Mesenchymal stem cell (in vitro differentiated cells and primary cell): ENCODE measurements at regions not wholly inside any gene's neighbourhood (a gene's known extent, or its start where the extent isn't known, plus 50 kb on each side); places are given as distances from the start of the nearest gene placed in this dataset.

ENCODE experiments used
- DNase-seq: peaks from one replicate; pipeline ENCODE4 v3.0.0-alpha.2; 2013
- H2AFZ ChIP-seq: one replicate; pipeline ENCODE4 v1.6.1; 2013; ENCODE audit warnings: low read depth, mild to moderate bottlenecking, control low read depth, inconsistent platforms, low read length, moderate library complexity
- H2AK5ac ChIP-seq: 2 replicates; pipeline ENCODE4 v1.6.1; 2013; ENCODE audit warnings: low read length, moderate library complexity, mild to moderate bottlenecking, inconsistent platforms; ENCODE audit not compliant: severe bottlenecking
- H2BK120ac ChIP-seq: one replicate; pipeline ENCODE4 v1.6.1; 2013; ENCODE audit warnings: low read depth, mild to moderate bottlenecking, inconsistent platforms, low read length, moderate library complexity
- H2BK12ac ChIP-seq, 2 experiments: one replicate each; pipeline ENCODE4 v1.6.1; 2013; ENCODE audit warnings: inconsistent platforms in 2 of 2, low read length in 2 of 2, mild to moderate bottlenecking in 2 of 2, moderate library complexity in 2 of 2, control low read depth in 1 of 2
- H2BK15ac ChIP-seq: one replicate; pipeline ENCODE4 v1.6.1; 2013; ENCODE audit warnings: mild to moderate bottlenecking, low read depth, inconsistent platforms; ENCODE audit not compliant: poor library complexity, severe bottlenecking
- H2BK5ac ChIP-seq: 2 replicates; pipeline ENCODE4 v1.6.1; 2013; ENCODE audit warnings: low read depth, mild to moderate bottlenecking, low read length, control low read depth, inconsistent platforms; ENCODE audit not compliant: poor library complexity, severe bottlenecking
- H3K14ac ChIP-seq, 2 experiments: one replicate each; pipeline ENCODE4 v1.6.1; 2013; ENCODE audit warnings: inconsistent platforms in 2 of 2, low read length in 2 of 2, control low read depth in 1 of 2, mild to moderate bottlenecking in 1 of 2, moderate library complexity in 1 of 2
- H3K18ac ChIP-seq, 2 experiments: one replicate each; pipeline ENCODE4 v1.6.1; 2013; ENCODE audit warnings: inconsistent platforms in 2 of 2, low read length in 2 of 2, control low read depth in 1 of 2, low read depth in 1 of 2, mild to moderate bottlenecking in 1 of 2
- H3K23ac ChIP-seq, 2 experiments: one replicate each; pipeline ENCODE4 v1.6.1; 2013; ENCODE audit warnings: inconsistent platforms in 2 of 2, low read length in 2 of 2, mild to moderate bottlenecking in 2 of 2, moderate library complexity in 2 of 2, control low read depth in 1 of 2
- H3K27ac ChIP-seq: 2 replicates; pipeline ENCODE4 v1.5.1; 2013; ENCODE audit warnings: mild to moderate bottlenecking, moderate library complexity, low read length, control low read depth, inconsistent platforms; ENCODE audit not compliant: poor library complexity, severe bottlenecking
- H3K27me3 ChIP-seq, 2 experiments: 2 replicates each; pipeline versions ENCODE4 v1.6.1 to v1.7.0; 2013; ENCODE audit warnings: low read length in 2 of 2, mild to moderate bottlenecking in 2 of 2, moderate library complexity in 2 of 2, control low read depth in 1 of 2, inconsistent platforms in 1 of 2; ENCODE audit not compliant: control insufficient read depth in 1 of 2, insufficient read depth in 1 of 2
- H3K36me3 ChIP-seq, 2 experiments: 2 replicates each; pipeline versions ENCODE4 v1.6.1 to v1.7.0; 2013; ENCODE audit warnings: low read length in 2 of 2, control low read depth in 1 of 2, inconsistent platforms in 1 of 2, low read depth in 1 of 2, mild to moderate bottlenecking in 1 of 2; ENCODE audit not compliant: insufficient read depth in 2 of 2, control insufficient read depth in 1 of 2
- H3K4ac ChIP-seq, 2 experiments: one replicate each; pipeline ENCODE4 v1.6.1; 2013; ENCODE audit warnings: inconsistent platforms in 2 of 2, low read length in 2 of 2, mild to moderate bottlenecking in 2 of 2, moderate library complexity in 2 of 2, control low read depth in 1 of 2, low read depth in 1 of 2
- H3K4me1 ChIP-seq: 2 replicates; pipeline ENCODE4 v1.6.1; 2013; ENCODE audit warnings: low read depth, low read length, control low read depth; ENCODE audit not compliant: control insufficient read depth, insufficient read depth
- H3K4me2 ChIP-seq: 2 replicates; pipeline ENCODE4 v1.6.1; 2013; ENCODE audit warnings: low read length, mild to moderate bottlenecking, inconsistent platforms; ENCODE audit not compliant: poor library complexity, severe bottlenecking
- H3K4me3 ChIP-seq, 2 experiments: 2 replicates each; pipeline versions ENCODE4 v1.5.1 to v1.7.0; 2013; ENCODE audit warnings: low read length in 2 of 2, mild to moderate bottlenecking in 2 of 2, control low read depth in 1 of 2, low read depth in 1 of 2; ENCODE audit not compliant: insufficient read depth in 1 of 2
- H3K79me1 ChIP-seq: replicated peaks from 2 replicates; pipeline ENCODE4 v1.6.1; 2013; ENCODE audit warnings: mild to moderate bottlenecking, control low read depth, low read length, inconsistent platforms; ENCODE audit not compliant: poor library complexity, severe bottlenecking
- H3K9ac ChIP-seq: 2 replicates; pipeline ENCODE4 v1.7.0; 2013; ENCODE audit warnings: mild to moderate bottlenecking, low read length, moderate library complexity
- H3K9me3 ChIP-seq: 2 replicates; pipeline ENCODE4 v1.7.0; 2013; ENCODE audit warnings: mild to moderate bottlenecking, low read length; ENCODE audit not compliant: control insufficient read depth
- H4K8ac ChIP-seq: one replicate; pipeline ENCODE4 v1.6.1; 2013; ENCODE audit warnings: inconsistent platforms, mild to moderate bottlenecking, low read length, moderate library complexity
- H4K91ac ChIP-seq: one replicate; pipeline ENCODE4 v1.6.1; 2013; ENCODE audit warnings: mild to moderate bottlenecking, low read length, inconsistent platforms
- WGBS: methylation state at CpG from one replicate; pipeline ENCODE4 v1.1.7; 2013; ENCODE audit warnings: mixed read lengths; 5-methylcytosine and 5-hydroxymethylcytosine counted together

DNA sequence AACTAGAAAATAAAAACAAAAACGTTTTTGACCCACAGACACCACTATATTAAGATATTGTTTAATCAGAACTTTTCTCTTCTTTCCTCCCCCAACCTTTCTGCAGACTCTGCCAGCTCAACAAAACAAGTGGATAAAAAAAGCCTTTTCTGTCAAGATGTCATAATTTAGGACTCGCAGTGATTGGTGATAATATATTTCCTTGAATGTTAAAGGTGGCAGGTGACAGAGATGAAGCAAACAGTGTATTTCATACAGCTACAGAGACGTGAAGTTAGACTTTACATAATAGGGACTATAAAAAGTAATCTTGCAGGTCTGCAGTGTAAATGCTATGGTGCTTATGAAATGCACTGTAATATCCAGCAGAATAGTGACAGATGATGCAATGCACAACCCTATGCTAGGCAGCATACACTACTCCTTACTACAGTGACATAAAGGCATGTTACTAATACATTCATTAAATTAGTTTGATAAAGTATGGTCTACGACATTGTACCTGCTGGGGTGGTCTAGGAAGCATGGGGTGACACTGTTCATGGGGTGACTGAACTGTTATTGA, 326.7 kb upstream of the GRAMD2B start:
- 75% methylated on average over 4 of the region's 4 CpGs for WGBS
- H2AFZ ChIP-seq: no peak overlapping the region
- no peaks in the 10 kb centered on the region for H3K36me3 ChIP-seq
- no peak overlapping the region for H2BK5ac ChIP-seq
- H3K4me3 ChIP-seq: no peak overlapping the region
- no peaks in the 10 kb centered on the region for H3K27me3 ChIP-seq
- no peak overlapping the region for H3K9ac ChIP-seq
- H3K79me1 ChIP-seq: no peaks in the 10 kb centered on the region
- H3K4ac ChIP-seq: no peak overlapping the region
- H3K27ac ChIP-seq: no peak overlapping the region
- H2AK5ac ChIP-seq: no peak overlapping the region
- no peak for DNase-seq
- H3K4me1 ChIP-seq: no peaks in the 10 kb centered on the region
- H2BK12ac ChIP-seq: no peak overlapping the region
- no peak overlapping the region for H2BK15ac ChIP-seq
- no peak overlapping the region for H3K14ac ChIP-seq
- no peak overlapping the region for H3K23ac ChIP-seq
- no peak overlapping the region for H4K8ac ChIP-seq
- no peak overlapping the region for H4K91ac ChIP-seq
- H2BK120ac ChIP-seq: no peak overlapping the region
- no peaks in the 10 kb centered on the region for H3K9me3 ChIP-seq
- H3K18ac ChIP-seq: no peak overlapping the region
- H3K4me2 ChIP-seq: no peak overlapping the region

GRCh38 chr5:126097876-126098275, 325.3 kb upstream of the GRAMD2B start:
- WGBS: no CpG with 5 or more reads among the region's 1 CpG
- Histone ChIP-seq H4K8ac (no peak overlapping the region), H4K91ac (no peak overlapping the region), H3K9ac (peak overlapping the region; percentile 52), H3K27me3 (no peaks in the 10 kb centered on the region), H3K14ac (no peak overlapping the region), H3K36me3 (no peaks in the 10 kb centered on the region), H2AK5ac (no peak overlapping the region), H2BK120ac (no peak overlapping the region), H3K27ac (no peak overlapping the region), H3K23ac (no peak overlapping the region), H3K4ac (no peak overlapping the region), H3K9me3 (no peaks in the 10 kb centered on the region), H3K4me3 (no peak overlapping the region), H2BK12ac (no peak overlapping the region), H2BK5ac (no peak overlapping the region), H2BK15ac (no peak overlapping the region), H3K4me1 (no peaks in the 10 kb centered on the region), H3K79me1 (no peaks in the 10 kb centered on the region), H2AFZ (no peak overlapping the region), H3K18ac (no peak overlapping the region), H3K4me2 (no peak overlapping the region)
- no peak for DNase-seq

DNA sequence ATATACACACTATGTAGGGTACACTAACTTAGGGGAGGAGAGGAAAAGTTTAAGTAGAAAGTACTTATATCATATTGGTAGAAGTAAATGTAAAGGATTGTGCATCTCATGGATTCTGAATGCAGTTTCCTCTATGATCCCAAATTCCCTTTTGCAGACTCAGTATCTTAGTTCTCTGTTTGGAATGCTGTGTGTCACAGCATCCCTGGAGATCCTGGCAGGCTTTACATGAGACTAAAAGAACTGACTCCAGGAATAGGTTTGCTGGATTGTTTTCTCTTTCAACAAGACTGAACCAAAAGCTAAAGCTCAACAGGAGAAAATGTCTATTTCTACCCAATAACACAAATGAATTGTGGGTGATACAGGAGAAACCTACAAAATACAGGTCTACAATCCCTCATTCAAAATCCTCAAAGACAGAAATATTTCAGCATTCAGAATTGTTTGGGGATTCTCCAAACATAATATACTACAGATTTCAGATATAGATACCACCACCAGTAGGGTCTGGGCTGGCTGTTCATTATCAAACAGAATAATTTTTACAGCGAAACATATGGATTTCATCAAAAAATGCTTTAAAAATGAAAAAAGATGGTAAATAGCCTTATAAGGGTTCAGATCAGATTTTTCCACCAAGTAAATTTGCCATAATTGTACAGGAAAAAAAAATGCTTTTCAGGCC, 324.7 kb upstream of the GRAMD2B start:
- Histone ChIP-seq H4K8ac (no peak overlapping the region), H3K9ac (peak overlapping the region; percentile 52), H2AFZ (no peak overlapping the region), H4K91ac (no peak overlapping the region), H2BK120ac (no peak overlapping the region), H3K23ac (no peak overlapping the region), H3K4me3 (no peak overlapping the region), H3K27ac (no peak overlapping the region), H3K79me1 (no peaks in the 10 kb centered on the region), H3K14ac (no peak overlapping the region), H3K36me3 (no peaks in the 10 kb centered on the region), H3K27me3 (no peaks in the 10 kb centered on the region), H3K9me3 (no peaks in the 10 kb centered on the region), H2BK15ac (no peak overlapping the region), H2BK12ac (no peak overlapping the region), H3K18ac (no peak overlapping the region), H3K4ac (no peak overlapping the region), H3K4me1 (no peaks in the 10 kb centered on the region), H3K4me2 (no peak overlapping the region), H2BK5ac (no peak overlapping the region), H2AK5ac (no peak overlapping the region)
- DNase-seq: no peak
- WGBS: no CpG with 5 or more reads among the region's 1 CpG

DNA sequence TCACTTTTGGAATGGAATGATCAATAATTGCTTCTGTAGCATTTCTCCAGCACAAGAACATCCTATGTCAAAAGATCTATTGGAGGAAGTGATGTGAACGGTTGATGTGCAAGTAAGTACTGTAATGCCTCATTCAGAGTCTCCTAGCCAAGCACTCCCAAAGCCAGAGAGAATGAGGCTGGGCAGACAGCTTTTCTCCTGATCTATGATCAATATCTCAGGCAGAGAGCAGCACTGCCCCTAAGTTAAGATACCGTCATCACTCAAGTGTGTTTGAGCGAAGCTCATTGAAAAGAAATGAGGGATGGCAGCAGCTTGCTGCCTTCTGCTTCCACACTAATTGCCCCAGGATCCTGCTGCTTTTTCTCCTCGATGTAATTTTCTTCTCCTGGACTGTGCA, 324.1 kb upstream of the GRAMD2B start:
- Histone ChIP-seq H2BK120ac (no peak overlapping the region), H2BK5ac (no peak overlapping the region), H4K8ac (no peak overlapping the region), H3K27me3 (no peaks in the 10 kb centered on the region), H3K14ac (no peak overlapping the region), H2BK12ac (no peak overlapping the region), H3K18ac (no peak overlapping the region), H4K91ac (no peak overlapping the region), H3K4me3 (no peak overlapping the region), H3K9me3 (no peaks in the 10 kb centered on the region), H2AK5ac (no peak overlapping the region), H3K23ac (no peak overlapping the region), H3K79me1 (no peaks in the 10 kb centered on the region), H2BK15ac (no peak overlapping the region), H3K4me1 (no peaks in the 10 kb centered on the region), H3K4me2 (no peak overlapping the region), H3K4ac (no peak overlapping the region), H3K27ac (no peak overlapping the region), H2AFZ (no peak overlapping the region), H3K9ac (no peak overlapping the region), H3K36me3 (no peaks in the 10 kb centered on the region)
- 94% methylated on average over 3 of the region's 4 CpGs for WGBS
- no peak for DNase-seq
